Mesenchymal stem cell (in vitro differentiated cells and primary cell): ENCODE measurements at regions not wholly inside any gene's neighbourhood (a gene's known extent, or its start where the extent isn't known, plus 50 kb on each side); places are given as distances from the start of the nearest gene placed in this dataset.

ENCODE experiments used
- DNase-seq: peaks from one replicate; pipeline ENCODE4 v3.0.0-alpha.2; 2013
- H2AFZ ChIP-seq: one replicate; pipeline ENCODE4 v1.6.1; 2013; ENCODE audit warnings: low read depth, mild to moderate bottlenecking, control low read depth, inconsistent platforms, low read length, moderate library complexity
- H2AK5ac ChIP-seq: 2 replicates; pipeline ENCODE4 v1.6.1; 2013; ENCODE audit warnings: low read length, moderate library complexity, mild to moderate bottlenecking, inconsistent platforms; ENCODE audit not compliant: severe bottlenecking
- H2BK120ac ChIP-seq: one replicate; pipeline ENCODE4 v1.6.1; 2013; ENCODE audit warnings: low read depth, mild to moderate bottlenecking, inconsistent platforms, low read length, moderate library complexity
- H2BK12ac ChIP-seq, 2 experiments: one replicate each; pipeline ENCODE4 v1.6.1; 2013; ENCODE audit warnings: inconsistent platforms in 2 of 2, low read length in 2 of 2, mild to moderate bottlenecking in 2 of 2, moderate library complexity in 2 of 2, control low read depth in 1 of 2
- H2BK15ac ChIP-seq: one replicate; pipeline ENCODE4 v1.6.1; 2013; ENCODE audit warnings: mild to moderate bottlenecking, low read depth, inconsistent platforms; ENCODE audit not compliant: poor library complexity, severe bottlenecking
- H2BK5ac ChIP-seq: 2 replicates; pipeline ENCODE4 v1.6.1; 2013; ENCODE audit warnings: low read depth, mild to moderate bottlenecking, low read length, control low read depth, inconsistent platforms; ENCODE audit not compliant: poor library complexity, severe bottlenecking
- H3K14ac ChIP-seq, 2 experiments: one replicate each; pipeline ENCODE4 v1.6.1; 2013; ENCODE audit warnings: inconsistent platforms in 2 of 2, low read length in 2 of 2, control low read depth in 1 of 2, mild to moderate bottlenecking in 1 of 2, moderate library complexity in 1 of 2
- H3K18ac ChIP-seq, 2 experiments: one replicate each; pipeline ENCODE4 v1.6.1; 2013; ENCODE audit warnings: inconsistent platforms in 2 of 2, low read length in 2 of 2, control low read depth in 1 of 2, low read depth in 1 of 2, mild to moderate bottlenecking in 1 of 2
- H3K23ac ChIP-seq, 2 experiments: one replicate each; pipeline ENCODE4 v1.6.1; 2013; ENCODE audit warnings: inconsistent platforms in 2 of 2, low read length in 2 of 2, mild to moderate bottlenecking in 2 of 2, moderate library complexity in 2 of 2, control low read depth in 1 of 2
- H3K27ac ChIP-seq: 2 replicates; pipeline ENCODE4 v1.5.1; 2013; ENCODE audit warnings: mild to moderate bottlenecking, moderate library complexity, low read length, control low read depth, inconsistent platforms; ENCODE audit not compliant: poor library complexity, severe bottlenecking
- H3K27me3 ChIP-seq, 2 experiments: 2 replicates each; pipeline versions ENCODE4 v1.6.1 to v1.7.0; 2013; ENCODE audit warnings: low read length in 2 of 2, mild to moderate bottlenecking in 2 of 2, moderate library complexity in 2 of 2, control low read depth in 1 of 2, inconsistent platforms in 1 of 2; ENCODE audit not compliant: control insufficient read depth in 1 of 2, insufficient read depth in 1 of 2
- H3K36me3 ChIP-seq, 2 experiments: 2 replicates each; pipeline versions ENCODE4 v1.6.1 to v1.7.0; 2013; ENCODE audit warnings: low read length in 2 of 2, control low read depth in 1 of 2, inconsistent platforms in 1 of 2, low read depth in 1 of 2, mild to moderate bottlenecking in 1 of 2; ENCODE audit not compliant: insufficient read depth in 2 of 2, control insufficient read depth in 1 of 2
- H3K4ac ChIP-seq, 2 experiments: one replicate each; pipeline ENCODE4 v1.6.1; 2013; ENCODE audit warnings: inconsistent platforms in 2 of 2, low read length in 2 of 2, mild to moderate bottlenecking in 2 of 2, moderate library complexity in 2 of 2, control low read depth in 1 of 2, low read depth in 1 of 2
- H3K4me1 ChIP-seq: 2 replicates; pipeline ENCODE4 v1.6.1; 2013; ENCODE audit warnings: low read depth, low read length, control low read depth; ENCODE audit not compliant: control insufficient read depth, insufficient read depth
- H3K4me2 ChIP-seq: 2 replicates; pipeline ENCODE4 v1.6.1; 2013; ENCODE audit warnings: low read length, mild to moderate bottlenecking, inconsistent platforms; ENCODE audit not compliant: poor library complexity, severe bottlenecking
- H3K4me3 ChIP-seq, 2 experiments: 2 replicates each; pipeline versions ENCODE4 v1.5.1 to v1.7.0; 2013; ENCODE audit warnings: low read length in 2 of 2, mild to moderate bottlenecking in 2 of 2, control low read depth in 1 of 2, low read depth in 1 of 2; ENCODE audit not compliant: insufficient read depth in 1 of 2
- H3K79me1 ChIP-seq: replicated peaks from 2 replicates; pipeline ENCODE4 v1.6.1; 2013; ENCODE audit warnings: mild to moderate bottlenecking, control low read depth, low read length, inconsistent platforms; ENCODE audit not compliant: poor library complexity, severe bottlenecking
- H3K9ac ChIP-seq: 2 replicates; pipeline ENCODE4 v1.7.0; 2013; ENCODE audit warnings: mild to moderate bottlenecking, low read length, moderate library complexity
- H3K9me3 ChIP-seq: 2 replicates; pipeline ENCODE4 v1.7.0; 2013; ENCODE audit warnings: mild to moderate bottlenecking, low read length; ENCODE audit not compliant: control insufficient read depth
- H4K8ac ChIP-seq: one replicate; pipeline ENCODE4 v1.6.1; 2013; ENCODE audit warnings: inconsistent platforms, mild to moderate bottlenecking, low read length, moderate library complexity
- H4K91ac ChIP-seq: one replicate; pipeline ENCODE4 v1.6.1; 2013; ENCODE audit warnings: mild to moderate bottlenecking, low read length, inconsistent platforms
- whole genome bisulfite sequencing: methylation state at CpG from one replicate; pipeline ENCODE4 v1.1.7; 2013; ENCODE audit warnings: mixed read lengths; 5-methylcytosine and 5-hydroxymethylcytosine counted together

DNA sequence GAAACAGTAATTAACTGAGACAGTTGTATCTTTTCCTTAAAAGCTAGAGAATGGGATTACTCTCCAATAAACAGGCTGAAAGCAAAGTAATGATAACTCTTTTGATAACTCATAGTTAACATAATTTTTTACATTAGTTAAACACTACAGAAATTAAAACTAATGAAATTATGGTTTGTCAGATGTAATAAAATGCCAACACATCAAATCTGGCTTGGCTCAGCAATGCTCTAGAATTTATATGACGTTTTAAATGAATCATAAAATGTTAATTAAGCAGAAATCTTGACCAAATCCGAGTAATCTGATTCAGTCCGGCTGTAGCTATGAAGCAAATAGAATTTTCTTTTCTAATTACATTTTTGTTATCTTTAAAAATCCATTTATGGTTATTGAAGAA is 244.2 kb upstream of the NR3C2 start:
- H2BK12ac ChIP-seq, result no peak overlapping the region
- no CpG with 5 or more reads among the region's 3 CpGs for WGBS
- no peaks in the 10 kb centered on the region for H3K27me3 ChIP-seq
- H3K9me3 ChIP-seq, result no peaks in the 10 kb centered on the region
- no peak overlapping the region for H3K9ac ChIP-seq
- no peak overlapping the region for H2AK5ac ChIP-seq
- no peak overlapping the region for H2BK5ac ChIP-seq
- no peak overlapping the region for H4K91ac ChIP-seq
- DNase-seq, result no peak
- no peaks in the 10 kb centered on the region for H3K79me1 ChIP-seq
- no peak overlapping the region for H3K4ac ChIP-seq
- no peak overlapping the region for H4K8ac ChIP-seq
- no peak overlapping the region for H2BK15ac ChIP-seq
- H3K36me3 ChIP-seq, result no peaks in the 10 kb centered on the region
- no peak overlapping the region for H3K4me2 ChIP-seq
- no peak overlapping the region for H3K4me3 ChIP-seq
- no peak overlapping the region for H3K14ac ChIP-seq
- no peaks in the 10 kb centered on the region for H3K4me1 ChIP-seq
- no peak overlapping the region for H3K27ac ChIP-seq
- H2AFZ ChIP-seq, result no peak overlapping the region
- no peak overlapping the region for H3K23ac ChIP-seq
- H2BK120ac ChIP-seq, result no peak overlapping the region
- H3K18ac ChIP-seq, result no peak overlapping the region

DNA sequence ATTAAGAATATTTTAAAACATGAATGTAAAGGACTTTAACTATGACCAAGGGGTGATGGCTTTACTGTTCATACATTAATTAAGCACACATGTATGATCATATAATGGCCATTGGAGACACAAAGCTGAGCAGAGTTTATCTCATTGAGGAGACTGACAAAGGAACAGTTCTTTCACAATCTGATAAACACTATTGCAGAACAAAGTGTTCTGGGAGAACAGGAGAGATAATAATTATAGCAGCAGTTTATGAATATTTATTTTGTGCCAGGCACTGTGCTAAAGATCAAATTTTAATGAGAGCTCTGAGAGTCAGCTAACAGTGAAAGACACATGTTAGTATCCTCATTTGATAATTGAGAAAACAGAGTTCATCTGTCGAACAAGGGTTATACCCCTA is 242.4 kb upstream of the NR3C2 start:
- Histone ChIP-seq H2BK120ac (no peak overlapping the region), H4K8ac (no peak overlapping the region), H2AK5ac (no peak overlapping the region), H3K9me3 (no peaks in the 10 kb centered on the region), H2BK5ac (no peak overlapping the region), H3K18ac (no peak overlapping the region), H3K4me3 (no peak overlapping the region), H3K14ac (no peak overlapping the region), H2AFZ (no peak overlapping the region), H2BK12ac (no peak overlapping the region), H3K4ac (no peak overlapping the region), H3K9ac (no peak overlapping the region), H3K36me3 (no peaks in the 10 kb centered on the region), H3K27ac (no peak overlapping the region), H4K91ac (no peak overlapping the region), H3K4me2 (no peak overlapping the region), H3K79me1 (no peaks in the 10 kb centered on the region), H3K27me3 (no peaks in the 10 kb centered on the region), H2BK15ac (no peak overlapping the region), H3K23ac (no peak overlapping the region), H3K4me1 (no peaks in the 10 kb centered on the region)
- 100% methylated on average over 1 of the region's 1 CpG for WGBS
- DNase-seq, result no peak

DNA sequence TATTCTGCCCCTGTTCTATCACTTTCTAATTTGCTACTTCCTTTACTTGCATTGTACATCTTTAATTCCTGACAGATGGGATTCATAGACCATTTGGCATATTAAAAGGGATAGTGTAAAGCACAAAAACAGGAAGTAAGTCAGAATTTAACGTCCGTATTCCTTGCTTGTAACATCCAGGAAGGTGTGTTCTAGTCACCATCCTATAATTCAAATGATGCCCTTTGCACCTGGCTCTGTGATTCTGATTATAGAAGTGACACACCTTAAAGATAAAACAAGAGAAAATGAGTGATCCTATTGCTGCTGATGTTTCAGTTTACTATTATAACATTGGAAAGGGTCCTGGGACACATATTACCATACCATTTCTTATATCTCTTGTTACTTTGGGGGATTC is 238.7 kb upstream of the NR3C2 start:
- Histone ChIP-seq H4K91ac (no peak overlapping the region), H3K9me3 (no peaks in the 10 kb centered on the region), H3K4ac (no peak overlapping the region), H2AK5ac (no peak overlapping the region), H3K79me1 (no peaks in the 10 kb centered on the region), H3K18ac (no peak overlapping the region), H3K27ac (no peak overlapping the region), H4K8ac (no peak overlapping the region), H2BK120ac (no peak overlapping the region), H2AFZ (no peak overlapping the region), H2BK12ac (no peak overlapping the region), H2BK15ac (no peak overlapping the region), H3K4me1 (no peaks in the 10 kb centered on the region), H3K9ac (no peak overlapping the region), H3K14ac (no peak overlapping the region), H3K23ac (no peak overlapping the region), H3K27me3 (no peaks in the 10 kb centered on the region), H2BK5ac (no peak overlapping the region), H3K36me3 (no peaks in the 10 kb centered on the region), H3K4me3 (no peak overlapping the region), H3K4me2 (no peak overlapping the region)
- DNase-seq, result no peak
- 64% methylated on average over 2 of the region's 2 CpGs for WGBS

DNA sequence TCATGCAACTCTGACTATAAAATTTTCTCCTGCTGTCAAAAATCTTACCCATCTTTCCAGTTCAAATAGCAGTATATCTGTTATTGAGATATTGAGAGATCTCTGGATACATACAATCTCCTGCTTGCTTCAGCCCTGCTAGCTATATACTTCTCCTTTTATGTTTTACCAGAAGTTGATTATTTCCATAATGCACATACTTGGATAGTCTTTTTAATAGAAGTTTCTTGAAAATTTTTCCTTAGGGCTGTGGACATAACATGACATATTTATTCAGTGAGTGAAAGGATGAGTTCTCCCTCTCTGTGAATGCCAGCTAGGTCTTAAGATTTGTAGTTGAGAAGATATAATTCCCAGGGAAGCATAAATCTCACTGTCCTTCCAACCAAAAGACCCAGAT is 234.1 kb upstream of the NR3C2 start:
- H3K18ac ChIP-seq, result no peak overlapping the region
- H4K91ac ChIP-seq, result no peak overlapping the region
- H3K9me3 ChIP-seq, result no peaks in the 10 kb centered on the region
- no peak overlapping the region for H2BK5ac ChIP-seq
- no peak overlapping the region for H3K4me2 ChIP-seq
- H4K8ac ChIP-seq, result no peak overlapping the region
- no peak overlapping the region for H2AK5ac ChIP-seq
- H3K9ac ChIP-seq, result no peak overlapping the region
- no peak overlapping the region for H2BK12ac ChIP-seq
- H3K79me1 ChIP-seq, result no peaks in the 10 kb centered on the region
- H2BK120ac ChIP-seq, result no peak overlapping the region
- H3K4ac ChIP-seq, result no peak overlapping the region
- no peak overlapping the region for H3K27ac ChIP-seq
- no peak overlapping the region for H2BK15ac ChIP-seq
- no peak for DNase-seq
- no peak overlapping the region for H3K14ac ChIP-seq
- no peaks in the 10 kb centered on the region for H3K4me1 ChIP-seq
- no peaks in the 10 kb centered on the region for H3K27me3 ChIP-seq
- no peak overlapping the region for H3K4me3 ChIP-seq
- no peak overlapping the region for H3K23ac ChIP-seq
- no peak overlapping the region for H2AFZ ChIP-seq
- no peaks in the 10 kb centered on the region for H3K36me3 ChIP-seq
